GM19395 (cell line): ENCODE measurements at regions not wholly inside any gene's neighbourhood (a gene's known extent, or its start where the extent isn't known, plus 50 kb on each side); places are given as distances from the start of the nearest gene placed in this dataset.
"Not testable (repeated sequence)": the region's sequence is repeated elsewhere in the genome, so short reads cannot be mapped to it uniquely, and the experiment has no call there.

Source experiments
- ATAC-seq: cut with Tn5 transposase; IDR thresholded peaks from one replicate; pipeline ENCODE4 v1.9.1; 2021; ENCODE audit warnings: mild to moderate bottlenecking, moderate library complexity; ENCODE audit not compliant: unreplicated experiment

DNA sequence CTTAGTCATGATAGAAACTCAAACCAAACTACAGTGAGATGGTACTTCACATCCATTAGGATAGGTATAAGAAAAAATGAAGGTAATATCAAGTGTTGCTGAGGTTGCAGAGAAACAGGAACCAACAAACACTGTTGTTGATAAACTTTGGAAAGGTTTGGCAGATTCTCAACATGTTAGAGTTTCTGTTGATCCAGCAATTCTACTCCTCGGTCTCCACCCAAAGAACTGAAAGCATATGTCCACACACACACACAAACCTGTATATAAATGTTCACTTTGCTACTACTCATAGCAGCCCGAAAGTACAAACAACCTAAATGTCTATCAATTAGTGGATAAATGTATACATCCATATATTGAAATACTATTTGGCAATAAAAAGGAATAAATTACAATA, 128.3 kb upstream of the CARMIL1 start:
- no peak for ATAC-seq

DNA sequence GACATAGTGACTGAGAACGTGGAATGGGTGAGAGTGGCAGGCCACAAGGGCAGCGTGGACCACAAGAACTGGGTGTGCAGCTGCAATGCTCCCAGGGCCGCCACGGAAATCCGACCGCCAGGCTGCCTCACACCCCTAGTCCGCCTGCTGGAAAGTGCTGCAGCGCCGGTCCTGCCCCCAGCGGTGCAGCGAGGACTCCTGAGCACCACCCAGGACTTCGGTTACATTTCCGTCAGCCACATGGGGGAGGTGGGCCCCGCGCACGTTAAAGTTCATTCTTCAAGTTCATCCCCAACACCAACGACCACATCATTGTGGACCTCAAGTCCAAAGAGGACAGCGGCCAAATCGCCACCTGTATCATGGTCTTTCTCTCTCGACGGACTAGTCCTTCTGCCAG, 126.1 kb upstream of the CARMIL1 start:
- ATAC-seq = no peak

DNA sequence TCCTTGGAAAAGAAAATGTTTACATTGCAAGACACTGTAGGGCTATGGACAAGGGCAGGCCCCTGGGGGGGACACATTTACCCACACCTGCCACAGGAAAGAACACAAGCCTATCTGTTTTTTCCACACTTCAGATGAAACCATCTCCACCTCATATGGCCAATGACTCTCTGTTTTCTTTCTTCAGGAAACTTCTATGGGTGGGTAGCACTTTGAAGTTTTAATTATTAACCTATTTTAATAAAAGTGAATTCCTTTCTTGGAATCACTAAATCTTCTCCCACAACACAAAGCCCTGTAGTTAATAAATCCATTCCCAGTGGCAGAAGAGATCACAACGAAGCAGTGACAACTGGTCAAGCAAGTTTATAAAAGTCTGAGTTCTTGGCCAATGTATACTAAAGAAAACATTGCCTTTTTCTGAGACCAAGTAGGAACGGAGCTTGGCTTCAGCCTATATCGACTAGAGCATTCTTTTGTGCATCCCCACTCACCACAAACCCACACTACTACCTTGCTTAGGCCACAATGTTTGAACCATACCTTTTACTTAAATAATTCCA, 125.1 kb upstream of the CARMIL1 start:
- no peak for ATAC-seq

DNA sequence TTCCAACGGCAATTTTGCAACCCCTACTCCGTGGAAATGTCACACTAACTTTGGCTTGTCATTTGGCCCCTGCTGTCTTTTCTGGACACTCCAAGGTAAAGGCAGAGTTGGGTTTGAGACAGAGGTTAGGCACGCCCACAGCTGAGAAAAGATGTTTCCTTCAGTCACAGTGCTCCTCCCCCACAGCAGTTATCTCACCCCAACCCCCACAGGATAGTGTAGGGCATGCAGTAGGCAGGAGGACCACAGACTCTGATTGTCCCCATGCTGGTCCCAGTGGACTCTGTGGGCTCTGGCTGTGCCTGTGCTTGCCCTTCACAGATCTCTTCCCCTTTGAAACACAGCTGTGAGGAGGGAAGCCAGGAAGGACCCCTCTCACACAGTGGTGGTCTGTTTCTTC, 124.0 kb upstream of the CARMIL1 start:
- ATAC-seq = no peak

DNA sequence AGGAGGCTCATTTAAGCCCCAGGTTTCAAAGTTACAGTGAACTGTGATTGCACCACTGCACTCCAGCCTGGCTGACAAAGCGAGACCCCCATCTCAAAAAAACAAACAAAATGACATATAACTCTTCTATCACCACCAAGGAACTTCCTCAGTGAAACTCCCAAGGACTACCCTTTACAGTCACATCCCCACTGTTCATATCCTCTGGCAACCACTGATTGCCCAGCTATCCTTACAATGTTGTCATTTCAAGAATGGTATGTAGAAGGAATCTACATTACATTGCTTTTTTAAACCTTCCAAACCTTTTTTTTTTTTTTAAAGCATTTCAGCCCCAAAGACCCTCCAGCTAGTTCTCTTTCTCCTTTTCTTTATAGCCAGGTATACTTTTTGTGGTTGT, 123.1 kb upstream of the CARMIL1 start:
- ATAC-seq = no peak

DNA sequence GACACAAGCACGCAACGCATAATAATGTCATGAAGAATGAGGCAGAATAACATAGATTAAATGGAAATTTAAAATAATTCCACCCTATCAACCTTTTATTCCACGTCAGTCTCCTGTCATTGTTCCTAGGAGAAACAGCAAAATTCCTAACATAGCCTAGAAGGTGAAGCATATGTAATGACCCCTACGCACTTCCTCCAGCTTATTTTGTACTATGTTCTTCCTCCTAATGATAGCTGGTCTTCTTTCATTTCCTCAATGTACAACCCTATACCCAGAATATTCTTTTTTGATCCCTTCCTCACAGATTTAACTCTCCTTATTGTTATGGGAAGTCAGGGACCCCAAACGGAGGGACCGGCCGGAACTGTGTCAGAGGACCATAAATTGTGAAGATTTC, 122.0 kb upstream of the CARMIL1 start:
- ATAC-seq = no peak

DNA sequence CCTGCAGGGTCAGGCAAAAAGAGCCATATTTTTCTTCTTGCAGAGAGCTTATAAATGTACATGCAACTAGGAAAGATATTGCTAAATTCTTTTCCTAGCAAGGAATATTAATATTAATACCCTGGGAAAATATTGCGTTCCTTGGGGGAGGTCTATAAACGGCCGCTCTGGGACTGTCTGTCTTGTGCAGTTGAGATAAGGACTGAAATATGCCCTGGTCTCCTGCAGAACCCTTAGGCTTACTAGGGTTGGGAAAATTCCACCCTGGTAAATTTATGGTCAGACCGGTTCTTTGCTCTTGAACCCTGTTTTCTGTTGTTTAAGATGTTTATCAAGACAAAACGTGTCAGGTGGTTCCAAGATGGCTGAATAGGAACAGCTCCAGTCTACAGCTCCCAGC, 121.3 kb upstream of the CARMIL1 start:
- no peak for ATAC-seq

DNA sequence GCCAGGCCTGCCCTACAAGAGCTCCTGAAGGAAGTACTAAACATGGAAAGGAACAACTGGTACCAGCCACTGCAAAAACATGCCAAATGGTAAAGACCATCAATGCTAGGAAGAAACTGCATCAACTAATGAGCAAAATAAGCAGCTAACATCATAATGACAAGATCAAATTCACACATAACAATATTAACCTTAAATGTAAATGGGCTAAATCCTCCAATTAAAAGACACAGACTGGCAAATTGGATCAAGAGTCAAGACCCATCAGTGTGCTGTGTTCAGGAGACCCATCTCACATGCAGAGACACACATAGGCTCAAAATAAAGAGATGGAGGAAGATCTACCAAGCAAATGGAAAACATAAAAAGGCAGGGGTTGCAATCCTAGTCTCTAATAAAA, 119.0 kb upstream of the CARMIL1 start:
- not testable (repeated sequence) for ATAC-seq

DNA sequence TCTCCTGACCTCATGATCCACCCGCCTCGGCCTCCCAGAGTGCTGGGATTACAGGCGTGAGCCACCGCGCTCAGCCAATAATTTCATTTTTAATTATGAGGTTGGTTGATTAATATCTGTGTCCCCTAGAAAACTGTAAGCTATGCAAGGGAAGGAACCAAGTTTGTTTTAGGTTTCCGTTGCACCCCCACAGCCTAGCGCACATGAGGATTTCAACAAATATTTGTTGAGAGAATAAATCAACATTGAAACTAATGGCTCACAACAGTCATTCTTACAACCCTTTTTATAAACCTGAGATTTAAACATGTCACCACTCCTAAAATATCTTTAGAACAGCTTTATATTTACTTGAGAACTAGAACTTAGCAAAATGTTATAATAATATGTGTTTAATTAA, 114.0 kb upstream of the CARMIL1 start:
- ATAC-seq = no peak

DNA sequence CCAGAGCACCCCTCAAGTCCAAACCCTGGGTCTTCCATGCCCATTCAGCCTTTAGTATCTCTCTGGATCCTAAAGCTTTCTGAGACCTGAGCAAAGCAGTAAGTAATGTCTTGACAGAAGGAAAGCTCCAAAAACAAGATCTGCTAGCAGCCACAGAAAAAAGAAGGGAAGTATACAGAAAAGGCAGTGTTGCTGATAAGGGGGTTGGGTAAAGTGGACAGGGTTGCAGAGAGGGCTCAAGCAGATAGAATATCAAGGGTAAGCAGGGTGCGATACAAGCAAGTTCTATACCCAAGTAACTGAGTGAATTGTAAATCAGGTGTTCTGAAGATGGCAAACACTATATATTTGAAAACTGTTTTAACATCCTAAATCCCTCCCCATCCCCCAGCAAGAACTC, 113.4 kb upstream of the CARMIL1 start:
- ATAC-seq = no peak

DNA sequence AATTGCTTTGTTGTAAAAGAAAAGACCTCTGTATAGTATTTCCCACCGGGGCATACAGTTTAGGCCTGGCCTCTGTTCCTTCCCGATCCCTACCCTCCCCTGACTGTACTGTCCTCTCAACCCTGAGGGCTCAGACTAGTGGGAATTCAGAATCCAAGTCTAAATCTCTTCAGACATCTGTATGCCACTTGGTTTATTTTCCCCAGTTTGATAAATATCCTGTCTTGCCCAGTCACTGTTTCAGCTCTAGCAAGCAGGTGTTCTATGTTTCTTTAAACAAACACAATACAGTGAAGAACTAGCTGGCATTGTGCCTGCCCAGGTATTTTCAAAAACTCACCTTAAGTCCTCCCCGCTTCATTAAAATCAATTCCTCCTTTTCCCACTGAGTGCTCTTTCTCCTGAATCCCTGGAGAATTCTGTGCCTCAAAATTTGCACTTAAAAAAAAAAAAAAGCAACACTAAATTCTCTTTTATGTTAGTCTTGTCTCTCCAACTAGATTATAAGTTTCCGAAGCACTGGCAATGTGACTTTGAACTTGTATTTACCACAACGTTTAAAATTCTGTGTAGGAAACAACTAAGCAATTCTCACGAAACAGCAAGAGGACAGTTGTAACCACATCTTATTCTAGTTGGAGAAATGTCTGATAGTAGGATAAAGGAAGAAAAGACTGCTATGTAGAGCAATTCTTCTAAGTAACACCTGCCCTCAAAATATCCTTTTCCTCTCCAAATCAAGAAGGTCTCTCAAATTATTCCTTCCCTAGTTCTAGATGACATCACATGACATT, 112.0 kb upstream of the CARMIL1 start:
- ATAC-seq = no peak

DNA sequence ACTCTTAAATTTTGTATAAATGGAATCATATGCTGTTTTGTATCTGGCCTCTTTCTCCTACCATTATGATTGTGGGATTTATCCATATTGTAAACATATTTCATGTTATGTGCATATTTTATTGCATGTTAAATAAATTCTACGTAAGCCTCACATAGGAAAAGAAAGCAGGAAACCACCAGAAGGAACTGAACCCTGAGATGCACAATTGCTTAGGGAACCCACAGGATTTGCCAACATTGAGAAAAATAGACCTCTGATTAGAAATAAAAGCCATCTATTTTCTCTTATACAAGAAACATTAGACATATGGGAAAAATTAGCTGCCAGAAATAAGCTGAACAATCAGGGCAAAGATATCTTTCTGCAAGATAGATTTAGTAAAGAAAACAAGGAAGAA, 111.2 kb upstream of the CARMIL1 start:
- no peak for ATAC-seq

DNA sequence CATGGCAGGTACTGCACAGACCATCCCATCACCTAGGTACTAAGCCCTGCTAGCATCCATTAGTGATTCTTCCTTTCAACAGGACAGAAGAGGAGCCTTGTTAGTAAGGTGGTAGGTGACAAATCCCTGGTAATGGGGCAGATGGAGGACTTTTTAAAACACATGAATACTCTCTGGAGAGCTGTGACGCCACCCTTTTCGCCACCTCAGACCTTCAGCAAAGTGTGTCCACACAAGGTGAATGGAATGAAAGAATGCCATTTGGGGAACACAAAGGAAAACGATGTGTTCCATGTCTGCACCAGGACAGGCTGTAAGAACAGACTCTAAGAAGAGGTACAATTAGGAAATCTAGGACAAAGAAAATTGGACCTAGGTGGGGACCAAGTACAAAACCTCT, 110.5 kb upstream of the CARMIL1 start:
- no peak for ATAC-seq

DNA sequence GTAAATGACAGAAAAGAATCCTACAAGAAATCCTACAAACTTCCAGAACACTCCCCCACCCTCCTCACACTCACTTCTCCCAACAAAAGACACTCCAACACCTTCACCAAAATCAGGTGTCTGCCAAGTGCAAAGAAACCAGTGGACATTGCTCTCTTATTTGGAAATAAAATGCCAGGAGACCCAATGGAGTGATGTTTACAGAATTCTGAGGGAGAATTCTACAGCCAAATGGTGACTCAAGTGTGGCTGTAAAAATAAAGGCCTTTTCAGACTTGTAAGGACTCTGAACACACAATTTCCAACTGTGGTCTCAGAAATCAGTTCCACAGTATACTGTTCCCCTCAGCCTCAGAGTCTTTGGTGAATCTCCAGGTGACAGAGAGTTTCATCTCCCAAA, 109.6 kb upstream of the CARMIL1 start:
- no peak for ATAC-seq

DNA sequence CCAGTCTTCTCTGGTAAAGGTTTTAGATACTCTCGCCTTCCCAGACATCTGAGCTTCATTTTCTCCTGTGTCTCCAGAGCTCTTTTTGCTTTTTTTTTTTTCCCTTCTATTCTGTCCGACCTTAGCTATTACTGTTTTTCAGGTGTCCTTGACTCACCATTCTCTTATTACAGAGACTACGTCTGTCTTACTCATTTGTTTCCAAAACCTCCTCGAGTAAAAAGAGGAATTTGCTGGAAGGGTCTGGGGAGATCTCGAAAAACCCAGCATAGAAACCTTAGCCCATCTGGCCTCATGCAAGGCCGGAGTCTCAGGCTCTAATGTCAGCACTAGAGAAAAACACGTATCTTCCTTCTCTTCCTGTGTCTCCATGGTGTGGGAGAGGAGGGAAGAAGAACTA, 109.2 kb upstream of the CARMIL1 start:
- no peak for ATAC-seq

DNA sequence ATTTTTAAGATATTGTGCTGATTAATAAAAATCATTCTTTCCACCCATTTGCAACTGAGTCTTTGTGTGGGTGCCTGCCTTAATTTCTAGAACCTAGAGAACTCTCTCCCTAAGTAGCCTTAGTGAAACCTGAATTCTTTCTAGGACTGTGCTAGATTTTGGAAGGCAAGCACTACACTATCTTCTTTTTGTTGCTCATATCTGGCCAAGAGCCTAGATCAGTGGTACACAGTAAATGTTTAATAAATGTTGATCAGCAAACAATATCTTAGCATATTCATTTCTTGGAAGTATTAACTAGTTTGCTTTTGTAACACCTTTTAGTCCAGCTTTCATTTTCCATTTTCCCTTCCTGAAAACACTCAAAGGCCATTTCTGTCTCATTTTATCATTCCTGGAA, 108.5 kb upstream of the CARMIL1 start:
- no peak for ATAC-seq

DNA sequence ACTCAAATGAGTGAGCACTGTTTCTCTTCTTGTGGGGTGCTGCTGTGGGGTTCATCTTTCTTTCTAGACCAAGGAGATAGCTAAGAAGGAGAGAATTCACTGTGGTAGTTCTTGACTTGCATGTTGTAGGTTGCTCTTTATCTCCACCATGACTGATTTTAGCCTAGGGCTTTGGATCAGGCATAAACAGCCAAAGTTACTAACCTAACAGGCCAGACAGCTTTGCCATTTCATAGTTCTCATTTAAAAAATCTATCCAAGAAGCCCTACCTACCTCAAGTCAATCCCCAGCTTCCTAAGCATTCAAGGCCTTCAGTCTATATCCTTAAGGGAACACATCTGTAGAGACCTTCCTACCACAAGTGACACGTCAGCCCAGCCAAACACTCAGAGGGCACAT, 107.9 kb upstream of the CARMIL1 start:
- no peak for ATAC-seq

DNA sequence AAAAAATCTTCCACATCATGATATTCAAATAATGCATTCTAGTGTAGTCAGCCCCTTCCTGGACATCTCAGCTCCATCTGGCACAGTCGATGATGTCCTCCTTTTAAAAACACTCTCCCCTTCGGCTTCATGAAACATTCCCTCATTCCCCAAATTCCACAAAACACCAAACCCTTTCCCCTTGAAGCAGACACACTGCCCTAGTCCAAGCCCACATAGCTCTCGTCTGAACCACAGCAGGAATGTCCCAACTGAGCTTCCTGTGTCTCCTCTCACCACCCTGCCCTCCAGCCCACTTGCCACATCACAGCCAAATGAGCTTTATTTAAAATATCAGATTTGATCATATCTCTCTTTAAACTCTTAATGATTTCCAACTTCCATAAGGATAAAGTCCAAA, 106.4 kb upstream of the CARMIL1 start:
- ATAC-seq = no peak

DNA sequence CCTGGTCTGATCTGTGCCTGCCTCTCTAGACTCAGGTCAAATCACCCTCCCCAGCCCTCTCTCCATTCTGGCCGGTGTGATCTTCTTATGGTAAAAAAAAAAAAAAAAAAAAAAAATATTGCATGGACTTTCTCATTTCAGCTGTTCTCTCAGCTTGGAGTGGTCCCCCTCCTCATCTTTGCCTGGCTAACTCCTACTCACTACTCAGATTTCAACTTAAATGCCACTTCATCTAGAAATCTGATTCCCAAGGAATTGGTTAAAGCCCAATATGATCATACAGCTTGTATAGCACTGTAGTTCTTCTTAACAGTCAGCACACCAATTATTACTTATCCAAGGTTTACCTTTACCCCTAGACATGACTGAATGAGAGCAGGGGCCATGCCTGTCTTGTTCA, 105.9 kb upstream of the CARMIL1 start:
- no peak for ATAC-seq

DNA sequence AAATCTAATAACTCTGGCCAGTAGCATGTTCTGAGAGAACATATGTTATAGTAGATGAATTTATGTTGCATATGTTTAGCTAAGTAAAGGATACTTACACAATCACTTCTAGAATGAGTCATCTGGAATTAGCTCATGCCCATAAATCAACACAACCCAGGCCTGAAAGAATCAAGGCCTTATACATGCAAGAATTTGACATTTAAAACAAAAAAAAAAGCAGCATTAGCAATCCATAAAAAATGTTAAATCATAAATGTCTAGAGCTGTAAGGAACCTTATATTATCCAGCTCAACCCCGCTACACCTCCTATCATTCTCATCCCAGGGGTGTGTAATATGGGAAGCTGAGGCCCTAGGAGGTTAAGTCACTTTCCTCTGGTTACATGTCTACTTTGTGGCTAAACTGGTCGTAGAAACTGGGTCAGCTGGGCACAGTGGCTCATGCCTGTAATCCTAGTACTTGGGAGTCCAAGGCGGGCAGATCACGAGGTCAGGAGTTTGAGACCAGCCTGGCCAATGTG, 105.2 kb upstream of the CARMIL1 start:
- no peak for ATAC-seq

DNA sequence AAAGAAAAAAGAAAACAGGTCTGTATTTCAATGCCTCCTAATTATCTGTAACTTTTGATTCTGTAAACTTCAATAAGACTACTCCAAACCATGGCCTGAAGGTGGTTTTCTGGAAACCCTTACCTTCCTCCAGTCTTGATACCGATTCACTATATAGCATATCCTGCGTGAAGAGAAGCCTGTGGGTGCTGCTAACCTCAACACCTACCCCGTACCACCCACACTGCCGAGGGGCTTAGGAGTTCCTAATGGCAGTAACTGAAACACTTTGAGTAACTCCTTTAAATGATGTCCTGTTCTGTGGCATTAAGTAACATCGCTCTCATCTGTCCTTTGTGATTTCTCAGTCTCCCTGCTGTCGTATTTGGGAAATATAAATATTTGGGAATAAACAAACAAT, 104.5 kb upstream of the CARMIL1 start:
- ATAC-seq = no peak

DNA sequence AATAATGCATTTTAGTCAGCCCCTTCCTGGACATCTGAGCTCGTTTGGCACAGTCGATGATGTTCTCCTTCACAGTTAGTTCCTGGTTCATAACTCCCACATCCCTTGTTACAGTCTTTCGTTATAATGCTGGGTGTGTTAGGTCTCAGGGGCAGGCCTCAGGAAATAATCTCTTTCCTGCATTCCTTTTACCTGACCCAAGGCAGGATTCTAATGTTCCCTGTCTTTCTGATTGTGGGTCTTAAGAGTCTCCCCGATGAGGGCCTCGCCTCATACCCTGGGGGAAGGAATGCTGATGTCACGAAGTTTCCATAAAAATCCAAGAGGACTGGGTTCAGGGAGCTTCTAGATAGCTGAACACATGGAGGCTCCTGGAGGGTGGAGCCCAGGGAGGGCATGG, 104.0 kb upstream of the CARMIL1 start:
- ATAC-seq = no peak

DNA sequence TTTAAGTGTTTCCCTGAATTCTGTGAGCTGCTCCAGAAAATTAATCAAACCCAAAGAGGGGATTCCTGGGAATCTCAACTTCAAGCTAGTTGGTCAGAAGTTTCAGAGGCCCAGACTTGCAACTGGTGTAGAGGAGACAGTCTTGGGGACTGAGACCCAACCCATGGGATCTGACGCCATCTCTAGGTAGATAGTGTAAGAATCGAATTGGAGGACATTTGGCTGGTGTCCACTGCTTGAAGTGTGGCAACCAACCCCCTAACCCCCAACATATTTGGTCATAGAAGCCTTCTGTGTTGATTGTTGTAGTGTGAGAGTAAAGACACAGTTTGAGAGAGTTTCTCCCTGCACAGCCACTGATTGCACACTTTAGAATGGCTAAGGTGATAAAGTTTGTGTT, 103.5 kb upstream of the CARMIL1 start:
- ATAC-seq = no peak
